Kidney epithelial cell (primary cell): ENCODE measurements at regions not wholly inside any gene's neighbourhood (a gene's known extent, or its start where the extent isn't known, plus 50 kb on each side); places are given as distances from the start of the nearest gene placed in this dataset.

Experiments used
- DNase-seq: peaks from one replicate; pipeline ENCODE4 v3.0.0-alpha.2; 2010; ENCODE audit warnings: low read depth
- H3K27me3 ChIP-seq: 2 replicates; pipeline ENCODE4 v1.6.0; 2011; ENCODE audit warnings: low read length; ENCODE audit not compliant: control insufficient read depth, insufficient read depth
- H3K36me3 ChIP-seq: 2 replicates; pipeline ENCODE4 v1.5.1; 2011; ENCODE audit warnings: low read length; ENCODE audit not compliant: control insufficient read depth, insufficient read depth
- H3K4me3 ChIP-seq: 2 replicates; pipeline ENCODE4 v1.5.1; 2011; ENCODE audit warnings: low read depth, mild to moderate bottlenecking, control low read depth, low read length
- TF ChIP-seq, protein P1 (sequence below): IDR thresholded peaks from 2 replicates; pipeline ENCODE4 v1.5.1; 2011; ENCODE audit warnings: mild to moderate bottlenecking, moderate library complexity, low read length, control low read depth, inconsistent platforms; ENCODE audit not compliant: insufficient read depth, poor library complexity, severe bottlenecking

DNA sequence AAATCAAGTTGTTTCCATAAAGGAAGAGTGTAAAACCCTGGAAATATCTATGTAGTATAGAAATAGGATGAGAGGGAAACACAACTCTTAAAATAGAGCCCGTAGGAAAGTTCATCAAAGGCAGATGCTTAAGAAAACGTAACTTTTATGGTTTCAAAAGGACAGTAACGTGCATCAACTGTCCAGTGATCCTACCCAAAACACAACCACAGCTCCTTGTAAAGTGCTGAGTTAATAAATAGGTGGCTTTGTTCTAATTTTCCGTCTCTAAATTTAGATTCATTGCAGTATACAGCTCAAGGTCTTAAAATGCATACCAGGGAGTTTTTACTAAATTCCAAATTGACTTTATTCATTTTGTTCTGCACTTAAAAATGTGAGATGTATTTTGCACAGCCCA lies 282.1 kb upstream of the ID2 start:
- DNase-seq, result no peak
- Histone ChIP-seq H3K27me3 (no peaks in the 10 kb centered on the region), H3K36me3 (no peaks in the 10 kb centered on the region), H3K4me3 (no peak overlapping the region)
- TF ChIP-seq, protein P1, sequence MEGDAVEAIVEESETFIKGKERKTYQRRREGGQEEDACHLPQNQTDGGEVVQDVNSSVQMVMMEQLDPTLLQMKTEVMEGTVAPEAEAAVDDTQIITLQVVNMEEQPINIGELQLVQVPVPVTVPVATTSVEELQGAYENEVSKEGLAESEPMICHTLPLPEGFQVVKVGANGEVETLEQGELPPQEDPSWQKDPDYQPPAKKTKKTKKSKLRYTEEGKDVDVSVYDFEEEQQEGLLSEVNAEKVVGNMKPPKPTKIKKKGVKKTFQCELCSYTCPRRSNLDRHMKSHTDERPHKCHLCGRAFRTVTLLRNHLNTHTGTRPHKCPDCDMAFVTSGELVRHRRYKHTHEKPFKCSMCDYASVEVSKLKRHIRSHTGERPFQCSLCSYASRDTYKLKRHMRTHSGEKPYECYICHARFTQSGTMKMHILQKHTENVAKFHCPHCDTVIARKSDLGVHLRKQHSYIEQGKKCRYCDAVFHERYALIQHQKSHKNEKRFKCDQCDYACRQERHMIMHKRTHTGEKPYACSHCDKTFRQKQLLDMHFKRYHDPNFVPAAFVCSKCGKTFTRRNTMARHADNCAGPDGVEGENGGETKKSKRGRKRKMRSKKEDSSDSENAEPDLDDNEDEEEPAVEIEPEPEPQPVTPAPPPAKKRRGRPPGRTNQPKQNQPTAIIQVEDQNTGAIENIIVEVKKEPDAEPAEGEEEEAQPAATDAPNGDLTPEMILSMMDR, result no peak

DNA sequence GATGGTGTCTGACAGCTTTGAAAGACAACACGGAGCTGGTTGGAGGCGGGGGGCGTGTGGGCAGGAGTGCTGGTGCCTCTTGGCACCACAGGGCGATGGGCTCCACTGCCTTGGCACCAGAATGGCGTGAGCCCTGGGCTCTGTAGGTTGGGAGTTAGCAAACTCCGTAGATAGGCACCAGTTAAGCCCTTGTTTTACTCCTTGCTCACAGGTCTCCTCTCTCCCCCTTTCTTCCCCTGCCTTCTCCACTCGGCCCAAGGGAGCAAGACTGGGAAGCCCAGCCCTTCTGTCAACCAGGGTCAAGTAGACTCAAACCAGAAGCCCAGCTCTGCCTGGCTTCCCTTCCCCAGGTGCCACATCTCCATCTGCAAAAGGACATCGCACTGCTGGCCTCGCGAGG lies 281.7 kb upstream of the ID2 start:
- Histone ChIP-seq H3K27me3 (no peaks in the 10 kb centered on the region), H3K36me3 (no peaks in the 10 kb centered on the region), H3K4me3 (no peak overlapping the region)
- no peak for DNase-seq
- TF ChIP-seq, protein P1, result no peak

DNA sequence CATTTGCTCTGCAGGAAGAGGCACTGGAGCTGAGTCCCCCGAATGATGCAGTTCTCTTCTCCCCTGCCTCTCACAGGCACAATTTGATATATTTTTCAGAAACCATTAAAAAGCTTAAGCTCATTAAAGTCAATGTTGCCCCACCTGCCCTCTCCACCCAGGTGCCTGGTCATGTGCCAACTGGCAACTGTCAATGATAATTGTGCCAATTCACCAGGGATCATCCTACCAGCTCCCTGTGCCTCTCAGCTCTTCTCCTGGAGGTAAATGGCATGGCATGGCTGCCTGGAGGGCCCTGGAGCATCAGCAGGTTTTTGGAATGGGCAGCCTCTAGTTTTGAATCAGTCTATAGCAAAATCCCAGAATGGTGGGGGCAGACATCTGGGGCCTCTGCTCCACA lies 279.6 kb upstream of the ID2 start:
- DNase-seq, result no peak

DNA sequence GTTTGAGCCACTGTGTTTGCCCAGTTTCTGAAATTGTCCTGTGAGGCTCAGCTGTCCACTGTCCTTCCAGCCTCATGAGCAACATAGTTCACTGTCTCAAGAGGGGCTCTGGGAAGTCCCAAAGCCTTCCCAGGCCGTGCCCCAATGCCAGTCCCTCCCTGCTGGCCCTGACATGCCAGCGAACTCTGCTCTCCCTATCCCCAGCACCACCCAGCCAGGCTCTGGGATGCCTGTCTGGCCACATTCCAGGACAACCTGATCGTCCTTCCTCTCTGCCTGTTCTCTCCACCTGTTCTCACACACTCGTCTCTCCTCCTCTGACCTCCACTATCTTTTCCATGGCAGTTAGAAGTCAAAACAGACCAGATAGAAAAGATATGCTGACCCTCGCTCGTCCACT lies 278.0 kb upstream of the ID2 start:
- Histone ChIP-seq H3K4me3 (no peak overlapping the region), H3K27me3 (no peaks in the 10 kb centered on the region), H3K36me3 (no peaks in the 10 kb centered on the region)
- no peak for DNase-seq
- TF ChIP-seq, protein P1, result no peak

More for the DNA sequence above, 279.6 kb upstream of the ID2 start:
- TF ChIP-seq, protein P1, result no peak
- no peaks in the 10 kb centered on the region for H3K27me3 ChIP-seq
- H3K4me3 ChIP-seq, result no peak overlapping the region
- H3K36me3 ChIP-seq, result no peaks in the 10 kb centered on the region

DNA sequence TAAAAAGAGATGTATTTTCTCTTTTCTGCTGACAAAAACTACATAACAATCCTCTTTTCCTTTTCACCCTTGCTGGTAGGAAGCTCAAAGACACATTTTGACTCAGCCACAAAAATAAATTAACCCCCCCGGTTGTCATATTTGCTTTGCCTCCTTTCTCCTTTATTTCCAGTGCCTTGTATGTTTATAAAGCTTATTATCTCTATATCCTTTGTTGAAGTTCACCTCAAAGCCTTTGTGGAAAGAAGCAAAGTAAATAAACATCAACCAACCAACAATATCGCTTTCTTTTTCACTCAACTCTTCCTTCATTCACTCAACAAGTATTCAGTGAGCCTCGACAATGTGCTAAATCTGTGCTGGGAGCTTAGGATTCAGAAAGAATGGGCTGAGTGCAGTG lies 276.5 kb upstream of the ID2 start:
- TF ChIP-seq, protein P1, result no peak
- Histone ChIP-seq H3K4me3 (no peak overlapping the region), H3K36me3 (no peaks in the 10 kb centered on the region), H3K27me3 (no peaks in the 10 kb centered on the region)
- no peak for DNase-seq

DNA sequence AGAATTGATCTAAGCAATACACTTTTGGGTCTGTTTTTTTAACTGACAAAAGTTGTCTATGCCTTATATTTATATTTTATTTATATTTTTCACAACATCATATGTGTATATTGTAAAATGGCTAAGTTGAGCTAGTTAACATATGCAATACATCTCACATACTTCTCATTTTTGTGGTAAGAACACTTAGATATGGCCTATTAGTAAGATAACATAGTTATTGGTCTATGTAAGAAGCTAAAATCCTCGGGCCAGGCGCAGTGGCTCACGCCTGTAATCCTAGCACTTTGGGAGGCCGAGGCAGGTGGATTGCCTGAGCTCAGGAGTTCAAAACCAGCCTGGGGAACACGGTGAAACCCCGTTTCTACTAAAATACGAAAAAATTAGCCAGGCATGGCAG lies 275.6 kb upstream of the ID2 start:
- no peak for DNase-seq
- no peaks in the 10 kb centered on the region for H3K27me3 ChIP-seq
- TF ChIP-seq, protein P1, result no peak
- no peaks in the 10 kb centered on the region for H3K36me3 ChIP-seq
- no peak overlapping the region for H3K4me3 ChIP-seq
